ENCODE measurements at regions not wholly inside any gene's neighbourhood (a gene's known extent, or its start where the extent isn't known, plus 50 kb on each side); places are given as distances from the start of the nearest gene placed in this dataset.

- Histone ChIP-seq H4K20me1 (ENCODE audit: insufficient read depth) (no peaks in the 10 kb centered on the region), H3K9me3 (ENCODE audit: control insufficient read depth in 1 of 2, insufficient read depth in 1 of 2, low read depth in 1 of 2, low read length in 2 of 2) (no peaks in the 10 kb centered on the region), H3K27me3 (ENCODE audit: insufficient read depth, low read length) (no peaks in the 10 kb centered on the region), H3K79me2 (ENCODE audit: insufficient read depth, low read length) (no peaks in the 10 kb centered on the region), H3K9ac (ENCODE audit: low read length) (no peak overlapping the region), H3K4me3 (replicated peaks in 1 of 2; ENCODE audit: low read depth in 1 of 2, low read length in 2 of 2) (no peak overlapping the region), H2AFZ (ENCODE audit: low read depth, low read length, poor library complexity, severe bottlenecking) (no peak overlapping the region), H3K4me2 (ENCODE audit: low read length) (no peak overlapping the region), H3K4me1 (ENCODE audit: control insufficient read depth in 1 of 2, insufficient read depth in 2 of 2, low read length in 2 of 2) (peaks cover 4 to 24% of the 10 kb centered on the region in 2 experiments; a peak in 3 of 4 replicates), H3K27ac (ENCODE audit: low read depth, low read length) (no peak overlapping the region), H3K9me2 (ENCODE audit: insufficient read depth) (no peaks in the 10 kb centered on the region), H3K36me3 (ENCODE audit: control insufficient read depth in 1 of 2, insufficient read depth in 2 of 2, low read length in 2 of 2) (no peaks in the 10 kb centered on the region)
- RAD21 ChIA-PET (ENCODE audit: low non-redundant PET in 1 of 2, low total read pairs in 2 of 2, uncharacterized antibody in 2 of 2, unreplicated experiment in 2 of 2): no interaction called here
- DNase-seq (ENCODE audit: low read depth, low spot score) (no peak), ATAC-seq (no peak)
- no TSS peak for BruUV-seq (replicated peaks)
- CTCF ChIA-PET: no interaction called here
- no peak for TF ChIP-seq POLR2AphosphoS5 (IDR thresholded peaks at IDR 0.05; ENCODE audit: low read depth, low read length)
- no peak for TF ChIP-seq SRF (IDR thresholded peaks at IDR 0.05; ENCODE audit: low read depth)
- no peak for TF ChIP-seq EZH2 (IDR thresholded peaks at IDR 0.05)
- no peak for TF ChIP-seq ZNF274 (IDR thresholded peaks at IDR 0.05; ENCODE audit: low read depth, low read length)
- TF ChIP-seq MAX (IDR thresholded peaks at IDR 0.05): no peak
- intact Hi-C loops (cut with micrococcal nuclease): no loop called here
- POLR2A ChIA-PET: no interaction called here
These were observed 128.4 kb downstream of the SNX18 start for GRCh38 chr5:54645882-54646355.

GRCh38 chr5:54644226-54644625 lies 126.7 kb downstream of the SNX18 start:
- Histone ChIP-seq H3K4me2 (ENCODE audit: low read length) (peak overlapping the region; percentile 36), H3K36me3 (ENCODE audit: control insufficient read depth in 1 of 2, insufficient read depth in 2 of 2, low read length in 2 of 2) (no peaks in the 10 kb centered on the region), H3K4me1 (ENCODE audit: control insufficient read depth in 1 of 2, insufficient read depth in 2 of 2, low read length in 2 of 2) (peaks cover 4 to 24% of the 10 kb centered on the region in 2 experiments; a peak in 3 of 4 replicates), H2AFZ (ENCODE audit: low read depth, low read length, poor library complexity, severe bottlenecking) (peak overlapping the region; percentile 53), H3K79me2 (ENCODE audit: insufficient read depth, low read length) (no peaks in the 10 kb centered on the region), H3K27ac (ENCODE audit: low read depth, low read length) (no peak overlapping the region), H3K27me3 (ENCODE audit: insufficient read depth, low read length) (no peaks in the 10 kb centered on the region), H3K9me2 (ENCODE audit: insufficient read depth) (no peaks in the 10 kb centered on the region), H3K9me3 (ENCODE audit: control insufficient read depth in 1 of 2, insufficient read depth in 1 of 2, low read depth in 1 of 2, low read length in 2 of 2) (no peaks in the 10 kb centered on the region), H3K9ac (ENCODE audit: low read length) (no peak overlapping the region), H3K4me3 (replicated peaks in 1 of 2; ENCODE audit: low read depth in 1 of 2, low read length in 2 of 2) (no peak overlapping the region), H4K20me1 (ENCODE audit: insufficient read depth) (no peaks in the 10 kb centered on the region)
- no TSS peak for BruUV-seq (replicated peaks)
- intact Hi-C loops (cut with micrococcal nuclease): no loop called here
- DNase-seq (ENCODE audit: low read depth, low spot score): peak; percentile 48
- peak; percentile 77 for ATAC-seq
- ChIA-PET POLR2A (no interaction called here), CTCF (no interaction called here), RAD21 (ENCODE audit: low non-redundant PET in 1 of 2, low total read pairs in 2 of 2, uncharacterized antibody in 2 of 2, unreplicated experiment in 2 of 2) (no interaction called here)
- TF ChIP-seq REST (IDR thresholded peaks at IDR 0.05; ENCODE audit: low read depth): no peak
- no peak for TF ChIP-seq TCF7L2 (IDR thresholded peaks at IDR 0.05; ENCODE audit: borderline replicate concordance, extremely low read depth, insufficient read depth, insufficient read length)
- no peak for TF ChIP-seq RAD21 (IDR thresholded peaks at IDR 0.05; ENCODE audit: low read depth)
- no peak for TF ChIP-seq EZH2 (IDR thresholded peaks at IDR 0.05)
- no peak for TF ChIP-seq CTCF (IDR thresholded peaks at IDR 0.05 in 2 of 3, conservative IDR thresholded peaks at IDR 0.05 in 1 of 3; ENCODE audit: borderline replicate concordance in 1 of 3, insufficient read depth in 1 of 3, low read depth in 2 of 3, low read length in 2 of 3)
- TF ChIP-seq EGR1 (IDR thresholded peaks at IDR 0.05; ENCODE audit: low read depth): no peak
- no peak for TF ChIP-seq POLR2AphosphoS5 (IDR thresholded peaks at IDR 0.05; ENCODE audit: low read depth, low read length)
- TF ChIP-seq CBX3 (IDR thresholded peaks at IDR 0.05; ENCODE audit: low read depth): 0 out of 2 replicates have a peak, but pooled peaks have one; percentile 21
- TF ChIP-seq CEBPB (IDR thresholded peaks at IDR 0.05; ENCODE audit: low read depth): no peak
- no peak for TF ChIP-seq ZNF274 (IDR thresholded peaks at IDR 0.05; ENCODE audit: low read depth, low read length)
- 0 out of 2 replicates have a peak, but pooled peaks have one; percentile 20 for TF ChIP-seq SP1 (IDR thresholded peaks at IDR 0.05; ENCODE audit: low read depth)
- TF ChIP-seq ATF3 (IDR thresholded peaks at IDR 0.05): no peak
- TF ChIP-seq SRF (IDR thresholded peaks at IDR 0.05; ENCODE audit: low read depth): no peak
- no peak for TF ChIP-seq YY1 (IDR thresholded peaks at IDR 0.05; ENCODE audit: extremely low read depth, insufficient replicate concordance, low read depth, low read length)

Measured in HCT116 (cell line).